ENCODE measurements at regions not wholly inside any gene's neighbourhood (a gene's known extent, or its start where the extent isn't known, plus 50 kb on each side); places are given as distances from the start of the nearest gene placed in this dataset.

DNA sequence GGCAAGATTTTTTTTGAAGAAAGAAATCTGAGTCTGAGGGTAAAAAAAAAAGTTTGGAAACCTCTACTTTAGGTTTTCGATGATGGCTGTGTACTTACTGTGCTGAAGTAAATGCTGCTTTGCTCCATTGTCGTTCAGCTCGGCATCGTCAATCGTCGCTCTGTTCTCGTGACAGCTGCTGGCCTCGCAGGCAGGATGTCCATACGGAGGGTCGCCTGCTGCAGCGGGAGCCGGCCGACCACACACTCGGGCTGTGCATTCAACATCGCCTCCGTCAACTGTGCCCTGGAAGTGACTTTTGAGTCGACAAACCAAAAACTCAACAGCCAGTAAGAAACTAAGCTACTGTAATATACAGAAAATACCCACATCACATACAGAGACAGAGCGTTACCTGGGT lies 53.1 kb upstream of the SMOC2 start:
- TF ChIP-seq POLR2AphosphoS5 (IDR thresholded peaks at IDR 0.05; ENCODE audit: low read length) (no peak), MLLT1 (IDR thresholded peaks at IDR 0.05) (no peak), MAX (IDR thresholded peaks at IDR 0.05; ENCODE audit: low read depth, low read length) (no peak), CBFB (IDR thresholded peaks at IDR 0.05; ENCODE audit: low read depth) (no peak), RFX5 (IDR thresholded peaks at IDR 0.05; ENCODE audit: low read depth, low read length) (no peak), BCL3 (IDR thresholded peaks at IDR 0.05; ENCODE audit: borderline replicate concordance, insufficient read depth, low read depth, low read length, poor library complexity, severe bottlenecking) (no peak), POLR2A (IDR thresholded peaks at IDR 0.05; ENCODE audit: low read depth, low read length) (no peak), ZNF274 (IDR thresholded peaks at IDR 0.05; ENCODE audit: insufficient read depth, insufficient read length) (no peak), SMC3 (IDR thresholded peaks at IDR 0.05; ENCODE audit: borderline replicate concordance, low read length) (no peak)
- TF ChIP-seq, protein P1, sequence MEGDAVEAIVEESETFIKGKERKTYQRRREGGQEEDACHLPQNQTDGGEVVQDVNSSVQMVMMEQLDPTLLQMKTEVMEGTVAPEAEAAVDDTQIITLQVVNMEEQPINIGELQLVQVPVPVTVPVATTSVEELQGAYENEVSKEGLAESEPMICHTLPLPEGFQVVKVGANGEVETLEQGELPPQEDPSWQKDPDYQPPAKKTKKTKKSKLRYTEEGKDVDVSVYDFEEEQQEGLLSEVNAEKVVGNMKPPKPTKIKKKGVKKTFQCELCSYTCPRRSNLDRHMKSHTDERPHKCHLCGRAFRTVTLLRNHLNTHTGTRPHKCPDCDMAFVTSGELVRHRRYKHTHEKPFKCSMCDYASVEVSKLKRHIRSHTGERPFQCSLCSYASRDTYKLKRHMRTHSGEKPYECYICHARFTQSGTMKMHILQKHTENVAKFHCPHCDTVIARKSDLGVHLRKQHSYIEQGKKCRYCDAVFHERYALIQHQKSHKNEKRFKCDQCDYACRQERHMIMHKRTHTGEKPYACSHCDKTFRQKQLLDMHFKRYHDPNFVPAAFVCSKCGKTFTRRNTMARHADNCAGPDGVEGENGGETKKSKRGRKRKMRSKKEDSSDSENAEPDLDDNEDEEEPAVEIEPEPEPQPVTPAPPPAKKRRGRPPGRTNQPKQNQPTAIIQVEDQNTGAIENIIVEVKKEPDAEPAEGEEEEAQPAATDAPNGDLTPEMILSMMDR (IDR thresholded peaks at IDR 0.05 in 2 of 3, conservative IDR thresholded peaks at IDR 0.05 in 1 of 3; ENCODE audit: control insufficient read depth in 2 of 3, extremely low read depth in 1 of 3, insufficient read depth in 1 of 3, low read depth in 3 of 3, low read length in 3 of 3) = no peak
